Lung (tissue), 11 donors: ENCODE measurements at regions not wholly inside any gene's neighbourhood (a gene's known extent, or its start where the extent isn't known, plus 50 kb on each side); places are given as distances from the start of the nearest gene placed in this dataset.
A peak's percentile ranks its signal among the peaks of the same experiment; 100 is the strongest.

Experiments used
- ATAC-seq: fragments of 200-7000 bp; cut with Tn5 transposase; one replicate; pipeline ENCODE4 v1.9.1; 2020; ENCODE audit warnings: moderate number of reproducible peaks; ENCODE audit not compliant: insufficient read depth, low FRiP score
- DNase-seq, 3 donors: peaks; one replicate each; pipeline ENCODE4 v3.0.0-alpha.2; 2013 to 2017
- H3K27ac ChIP-seq, 2 donors: one replicate each; pipeline ENCODE4 v1.5.1; 2013; ENCODE audit warnings: mild to moderate bottlenecking in 2 of 2, moderate library complexity in 2 of 2, control low read depth in 1 of 2, inconsistent platforms in 1 of 2, low read depth in 1 of 2, low read length in 1 of 2
- H3K27me3 ChIP-seq, 3 donors: one replicate each; pipeline ENCODE4 v1.5.1; 2013; ENCODE audit warnings: low read length in 2 of 3; ENCODE audit not compliant: control insufficient read depth in 3 of 3, insufficient read depth in 3 of 3
- H3K36me3 ChIP-seq, 4 donors: one replicate each; pipeline ENCODE4 v1.5.1; 2013; ENCODE audit warnings: low read length in 4 of 4, mild to moderate bottlenecking in 1 of 4, moderate library complexity in 1 of 4; ENCODE audit not compliant: control insufficient read depth in 4 of 4, insufficient read depth in 4 of 4
- H3K4me1 ChIP-seq, 5 donors: one replicate each; pipeline ENCODE4 v1.5.1; 2013; ENCODE audit warnings: low read length in 5 of 5, mild to moderate bottlenecking in 2 of 5, moderate library complexity in 1 of 5; ENCODE audit not compliant: control insufficient read depth in 5 of 5, insufficient read depth in 5 of 5
- H3K4me3 ChIP-seq: one replicate; pipeline ENCODE4 v1.5.1; 2013; ENCODE audit warnings: mild to moderate bottlenecking, control low read depth, moderate library complexity
- H3K9ac ChIP-seq, 2 donors: one replicate each; pipeline ENCODE4 v1.5.1; 2013; ENCODE audit warnings: low read length in 2 of 2, control low read depth in 1 of 2; ENCODE audit not compliant: insufficient read depth in 1 of 2
- H3K9me3 ChIP-seq, 4 donors: one replicate each; pipeline ENCODE4 v1.5.1; 2013; ENCODE audit warnings: low read length in 3 of 4, mild to moderate bottlenecking in 1 of 4, moderate library complexity in 1 of 4; ENCODE audit not compliant: control insufficient read depth in 4 of 4, insufficient read depth in 3 of 4
- WGBS, 2 donors: extraction: QIAGEN DNeasy Blood & Tissue Kit; methylation state at CpG; one replicate each; pipeline ENCODE4 v1.1.7; 2013; 5-methylcytosine and 5-hydroxymethylcytosine counted together
- TF ChIP-seq, protein P1 (sequence below): IDR thresholded peaks from 2 replicates; pipeline ENCODE4 v1.5.1; 2012; ENCODE audit warnings: mild to moderate bottlenecking; ENCODE audit errors: control extremely low read depth, extremely low read depth
- donor health status: control.
- donor health status: control.
- donor health status: Bipolar disorder and iron deficiency.
- donor health status: healthy.
- donor health status: DM: yes; HTN: yes; CAD: no.

DNA sequence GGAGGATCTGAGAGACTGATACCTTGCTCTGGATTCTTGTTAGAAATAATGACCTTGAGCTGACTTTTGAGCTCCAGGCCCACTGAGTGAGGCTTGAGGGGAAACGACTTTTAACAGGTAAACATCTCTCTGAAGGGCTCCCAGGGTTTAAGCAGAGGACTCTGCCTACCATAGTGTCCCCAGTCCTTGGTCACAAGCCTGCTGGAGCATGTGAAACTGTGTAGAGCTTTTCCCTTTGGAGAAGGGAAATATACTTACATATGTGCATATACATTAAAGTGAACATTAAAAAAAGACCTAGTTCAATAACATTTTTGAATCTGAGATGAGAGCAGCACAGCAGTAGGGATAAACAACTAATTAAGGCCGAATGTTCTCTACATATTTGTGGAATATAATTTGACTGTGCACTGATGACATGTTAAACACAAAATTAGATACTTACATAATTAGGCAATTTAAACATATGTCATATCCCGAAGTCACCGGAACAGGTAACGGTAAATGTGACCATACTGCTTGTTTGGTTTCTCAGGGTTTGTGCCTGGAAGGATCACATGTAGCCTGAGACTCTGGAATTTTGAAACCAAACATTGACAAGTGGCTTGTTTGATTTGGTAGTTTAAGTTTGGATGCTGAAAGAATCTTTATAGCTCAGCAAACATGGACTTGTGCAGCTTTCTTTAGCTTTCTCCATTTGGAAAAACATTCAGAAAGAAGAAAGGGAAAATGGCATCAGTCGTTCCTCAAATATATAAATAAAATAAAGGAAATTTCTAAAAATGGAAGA is 266.1 kb upstream of the C2CD4B start:
- DNase-seq: peak in 1 of 3 donors; percentile 40
- H3K36me3 ChIP-seq: no peaks in the 10 kb centered on the region
- H3K9ac ChIP-seq: no peak overlapping the region
- 71 to 84% methylated on average over 6 of the region's 6 CpGs for WGBS, 2 donors
- no peaks in the 10 kb centered on the region for H3K9me3 ChIP-seq
- H3K27me3 ChIP-seq: no peaks in the 10 kb centered on the region
- no peak overlapping the region for H3K4me3 ChIP-seq
- TF ChIP-seq, protein P1, sequence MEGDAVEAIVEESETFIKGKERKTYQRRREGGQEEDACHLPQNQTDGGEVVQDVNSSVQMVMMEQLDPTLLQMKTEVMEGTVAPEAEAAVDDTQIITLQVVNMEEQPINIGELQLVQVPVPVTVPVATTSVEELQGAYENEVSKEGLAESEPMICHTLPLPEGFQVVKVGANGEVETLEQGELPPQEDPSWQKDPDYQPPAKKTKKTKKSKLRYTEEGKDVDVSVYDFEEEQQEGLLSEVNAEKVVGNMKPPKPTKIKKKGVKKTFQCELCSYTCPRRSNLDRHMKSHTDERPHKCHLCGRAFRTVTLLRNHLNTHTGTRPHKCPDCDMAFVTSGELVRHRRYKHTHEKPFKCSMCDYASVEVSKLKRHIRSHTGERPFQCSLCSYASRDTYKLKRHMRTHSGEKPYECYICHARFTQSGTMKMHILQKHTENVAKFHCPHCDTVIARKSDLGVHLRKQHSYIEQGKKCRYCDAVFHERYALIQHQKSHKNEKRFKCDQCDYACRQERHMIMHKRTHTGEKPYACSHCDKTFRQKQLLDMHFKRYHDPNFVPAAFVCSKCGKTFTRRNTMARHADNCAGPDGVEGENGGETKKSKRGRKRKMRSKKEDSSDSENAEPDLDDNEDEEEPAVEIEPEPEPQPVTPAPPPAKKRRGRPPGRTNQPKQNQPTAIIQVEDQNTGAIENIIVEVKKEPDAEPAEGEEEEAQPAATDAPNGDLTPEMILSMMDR: no peak
- peaks cover 3 to 19% (median 6%) of the 10 kb centered on the region in 5 donors for H3K4me1 ChIP-seq
- no peak overlapping the region for H3K27ac ChIP-seq
- ATAC-seq: no peak

DNA sequence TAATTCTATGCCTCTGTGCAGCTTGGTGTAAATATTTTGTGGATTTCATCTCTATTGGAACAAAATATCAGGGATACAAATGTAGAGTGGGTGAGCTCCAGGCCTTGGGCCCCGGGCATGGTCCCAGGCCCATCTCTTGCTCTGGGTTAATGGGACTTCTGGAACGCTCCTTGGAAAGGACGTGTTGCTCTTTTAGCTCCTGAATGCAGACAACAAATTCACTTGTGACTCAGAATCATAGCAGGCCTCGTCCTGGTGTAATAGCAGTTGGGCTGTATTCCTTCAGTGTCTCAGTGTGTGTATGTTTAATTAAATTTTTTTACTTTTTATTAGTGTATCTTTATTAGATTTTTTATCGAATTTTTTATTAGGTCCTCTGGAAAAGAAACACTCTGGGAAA is 266.7 kb upstream of the C2CD4B start:
- Histone ChIP-seq H3K4me3 (no peak overlapping the region), H3K27ac (no peak overlapping the region), H3K9me3 (no peaks in the 10 kb centered on the region), H3K4me1 (peaks cover 0 to 19% (median 3%) of the 10 kb centered on the region in 5 donors), H3K36me3 (no peaks in the 10 kb centered on the region), H3K27me3 (no peaks in the 10 kb centered on the region), H3K9ac (no peak overlapping the region)
- ATAC-seq (no peak), DNase-seq (no peak)
- TF ChIP-seq, protein P1: no peak
- WGBS, 2 donors: 84 to 88% methylated on average over 5 of the region's 5 CpGs

DNA sequence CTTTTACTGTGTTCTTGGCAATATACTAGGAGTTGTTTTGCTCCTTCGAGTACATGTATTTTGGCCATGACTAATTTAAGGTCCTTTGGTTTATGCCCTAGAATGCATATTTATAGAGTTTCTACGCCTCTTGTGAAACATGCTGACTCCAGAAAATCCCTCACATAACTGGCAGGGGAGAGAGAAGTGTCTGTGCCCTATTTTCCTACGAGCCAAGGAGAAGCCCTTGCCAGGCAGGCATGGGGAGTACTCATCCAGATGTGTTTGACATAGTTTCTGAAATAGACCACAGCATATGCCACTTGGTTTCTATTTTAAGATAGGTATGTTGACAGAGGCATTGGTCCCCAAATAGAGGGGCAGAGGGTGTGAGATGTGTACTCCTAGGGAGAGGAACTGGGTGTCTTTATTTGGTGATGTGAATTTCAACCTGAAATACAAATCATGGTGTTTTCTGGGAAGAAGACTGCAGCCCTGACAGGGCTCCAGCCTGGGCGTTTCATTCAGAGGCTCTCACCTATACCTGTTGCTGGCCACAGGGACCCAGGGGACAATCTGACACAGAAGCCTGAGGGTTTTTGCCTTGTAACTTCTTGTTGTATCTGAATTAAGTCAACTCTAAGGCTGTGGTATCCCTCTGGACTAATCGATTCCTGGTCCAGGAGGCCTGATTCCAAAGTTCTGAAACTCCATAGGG is 267.8 kb upstream of the C2CD4B start:
- no peak for ATAC-seq
- DNase-seq: no peak
- Histone ChIP-seq H3K9ac (no peak overlapping the region), H3K27ac (peak overlapping the region in 1 of 2 donors; percentile 72), H3K4me1 (peaks cover 1 to 19% (median 5%) of the 10 kb centered on the region in 5 donors), H3K9me3 (no peaks in the 10 kb centered on the region), H3K36me3 (no peaks in the 10 kb centered on the region), H3K27me3 (no peaks in the 10 kb centered on the region), H3K4me3 (no peak overlapping the region)
- WGBS, 2 donors: 64 to 86% methylated on average over 5 of the region's 5 CpGs
- TF ChIP-seq, protein P1: no peak
